ENCODE measurements at regions not wholly inside any gene's neighbourhood (a gene's known extent, or its start where the extent isn't known, plus 50 kb on each side); places are given as distances from the start of the nearest gene placed in this dataset.

GRCh38 chr5:158256096-158256495, 397.2 kb upstream of the CLINT1 start:
- TF ChIP-seq CTCF (conservative IDR thresholded peaks at IDR 0.05), result no peak
- TF ChIP-seq EZH2 (IDR thresholded peaks at IDR 0.05; ENCODE audit: low read depth), result no peak
